Common myeloid progenitor, CD34-positive (primary cell): ENCODE measurements at regions not wholly inside any gene's neighbourhood (a gene's known extent, or its start where the extent isn't known, plus 50 kb on each side); places are given as distances from the start of the nearest gene placed in this dataset.
"Not testable (repeated sequence)": the region's sequence is repeated elsewhere in the genome, so short reads cannot be mapped to it uniquely, and the experiment has no call there.

Experiments
- CTCF ChIA-PET: fragments of 350-600 bp; sonication (Branson Sonifier 250); formaldehyde crosslinking; loops from one replicate; lab custom pipeline; 2021; ENCODE audit warnings: antibody characterized with exemption; lab: Charles Lee
- POLR2A ChIA-PET: fragments of 350-600 bp; sonication (Branson Sonifier 250); formaldehyde crosslinking; loops from one replicate; lab custom pipeline; 2021; ENCODE audit warnings: antibody characterized with exemption; lab: Charles Lee
- DNase-seq, 3 donors: peaks; one replicate each; pipeline versions ENCODE4 v3.0.0 to v3.0.0-alpha.2; 2013
- H3K27ac ChIP-seq, 2 experiments: 1 replicate in 1 of 2; 2 replicates in 1 of 2; pipeline ENCODE4 v1.7.0; 2013; ENCODE audit warnings: inconsistent platforms in 2 of 2, low read length in 2 of 2, mild to moderate bottlenecking in 2 of 2, low read depth in 1 of 2, moderate library complexity in 1 of 2; ENCODE audit not compliant: severe bottlenecking in 2 of 2, insufficient read depth in 1 of 2, poor library complexity in 1 of 2
- H3K27me3 ChIP-seq, 5 experiments: replicated peaks in 2 of 5; 1 replicate in 3 of 5; 2 replicates in 2 of 5; pipeline versions ENCODE4 v1.6.1 to v1.7.0; 2013; ENCODE audit warnings: low read length in 4 of 5, mild to moderate bottlenecking in 2 of 5, moderate library complexity in 2 of 5, inconsistent platforms in 1 of 5; ENCODE audit not compliant: insufficient read depth in 5 of 5, control insufficient read depth in 4 of 5
- H3K36me3 ChIP-seq, 4 experiments: 1 replicate in 2 of 4; 2 replicates in 2 of 4; pipeline versions ENCODE4 v1.6.1 to v1.7.0; 2013; ENCODE audit warnings: low read length in 3 of 4, control low read depth in 1 of 4, mild to moderate bottlenecking in 1 of 4; ENCODE audit not compliant: control insufficient read depth in 4 of 4, insufficient read depth in 4 of 4
- H3K4me1 ChIP-seq, 4 experiments: 1 replicate in 3 of 4; 2 replicates in 1 of 4; pipeline versions ENCODE4 v1.6.1 to v1.7.1; 2013; ENCODE audit warnings: low read length in 3 of 4, mild to moderate bottlenecking in 3 of 4, control low read depth in 1 of 4, inconsistent platforms in 1 of 4, moderate library complexity in 1 of 4; ENCODE audit not compliant: control insufficient read depth in 4 of 4, insufficient read depth in 4 of 4; ENCODE audit errors: control extremely low read depth in 1 of 4
- H3K4me3 ChIP-seq, 7 experiments: 1 replicate in 4 of 7; 2 replicates in 3 of 7; pipeline versions ENCODE4 v1.5.1 to v1.7.0; 2013; ENCODE audit warnings: mild to moderate bottlenecking in 7 of 7, low read length in 6 of 7, moderate library complexity in 6 of 7, inconsistent platforms in 2 of 7, low read depth in 2 of 7, control low read depth in 1 of 7; ENCODE audit not compliant: insufficient read depth in 4 of 7, control insufficient read depth in 1 of 7; ENCODE audit errors: extremely low read depth in 1 of 7
- H3K9me3 ChIP-seq, 5 experiments: 1 replicate in 4 of 5; 2 replicates in 1 of 5; pipeline versions ENCODE4 v1.6.1 to v1.7.1; 2013; ENCODE audit warnings: low read length in 4 of 5, mild to moderate bottlenecking in 2 of 5, inconsistent platforms in 1 of 5, low read depth in 1 of 5, moderate library complexity in 1 of 5; ENCODE audit not compliant: control insufficient read depth in 4 of 5, insufficient read depth in 2 of 5; ENCODE audit errors: control extremely low read depth in 1 of 5
- WGBS: methylation state at CpG from one replicate; pipeline ENCODE4 v1.1.5; 2013; ENCODE audit not compliant: insufficient coverage; 5-methylcytosine and 5-hydroxymethylcytosine counted together

GRCh38 chr5:106032069-106032468, 1638.7 kb downstream of the EFNA5 start:
- 83% methylated on average over 2 of the region's 2 CpGs for WGBS
- H3K36me3 ChIP-seq, DNase-seq, H3K27ac ChIP-seq, H3K4me3 ChIP-seq, POLR2A ChIA-PET, H3K4me1 ChIP-seq, CTCF ChIA-PET, H3K27me3 ChIP-seq, H3K9me3 ChIP-seq: not testable (repeated sequence)

GRCh38 chr5:106028314-106028713, 1642.4 kb downstream of the EFNA5 start:
- no CpG with 5 or more reads among the region's 3 CpGs for WGBS
- POLR2A ChIA-PET, result no interaction called here

DNA sequence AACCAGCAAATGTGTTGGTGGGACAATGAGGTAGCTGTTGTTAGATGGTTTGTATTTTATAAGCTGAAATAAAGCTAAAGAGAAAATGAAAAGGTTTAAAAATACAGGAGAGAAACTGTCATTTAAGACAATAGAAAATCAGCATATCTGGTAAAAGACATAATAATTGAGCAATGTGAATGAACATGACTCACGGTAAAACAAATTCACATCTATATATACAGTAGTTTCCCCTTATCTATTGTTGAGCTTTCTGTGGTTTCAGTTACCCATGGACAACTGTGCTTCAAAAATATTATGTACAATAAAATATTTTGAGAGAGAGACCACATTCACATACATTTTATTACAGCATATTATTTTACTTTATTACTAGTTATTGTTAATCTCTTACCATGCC, 1649.8 kb downstream of the EFNA5 start:
- no peak for DNase-seq

More at GRCh38 chr5:106028314-106028713, 1642.4 kb downstream of the EFNA5 start:
- no peaks in the 10 kb centered on the region for H3K4me1 ChIP-seq
- DNase-seq, result no peak
- no peaks in the 10 kb centered on the region for H3K9me3 ChIP-seq
- no peak overlapping the region for H3K27ac ChIP-seq
- H3K27me3 ChIP-seq, result no peaks in the 10 kb centered on the region
- no peaks in the 10 kb centered on the region for H3K36me3 ChIP-seq
- H3K4me3 ChIP-seq, result no peak overlapping the region
- CTCF ChIA-PET, result no interaction called here

GRCh38 chr5:106019261-106019660, 1651.5 kb downstream of the EFNA5 start:
- POLR2A ChIA-PET, result no interaction called here
- no peak for DNase-seq
- H3K27me3 ChIP-seq, result no peaks in the 10 kb centered on the region

More for the DNA sequence above, 1649.8 kb downstream of the EFNA5 start:
- POLR2A ChIA-PET, result no interaction called here
- Histone ChIP-seq H3K27me3 (no peaks in the 10 kb centered on the region), H3K9me3 (no peaks in the 10 kb centered on the region), H3K4me3 (no peak overlapping the region), H3K4me1 (no peaks in the 10 kb centered on the region), H3K27ac (no peak overlapping the region), H3K36me3 (no peaks in the 10 kb centered on the region)
- no CpG with 5 or more reads among the region's 1 CpG for WGBS
- CTCF ChIA-PET, result no interaction called here

DNA sequence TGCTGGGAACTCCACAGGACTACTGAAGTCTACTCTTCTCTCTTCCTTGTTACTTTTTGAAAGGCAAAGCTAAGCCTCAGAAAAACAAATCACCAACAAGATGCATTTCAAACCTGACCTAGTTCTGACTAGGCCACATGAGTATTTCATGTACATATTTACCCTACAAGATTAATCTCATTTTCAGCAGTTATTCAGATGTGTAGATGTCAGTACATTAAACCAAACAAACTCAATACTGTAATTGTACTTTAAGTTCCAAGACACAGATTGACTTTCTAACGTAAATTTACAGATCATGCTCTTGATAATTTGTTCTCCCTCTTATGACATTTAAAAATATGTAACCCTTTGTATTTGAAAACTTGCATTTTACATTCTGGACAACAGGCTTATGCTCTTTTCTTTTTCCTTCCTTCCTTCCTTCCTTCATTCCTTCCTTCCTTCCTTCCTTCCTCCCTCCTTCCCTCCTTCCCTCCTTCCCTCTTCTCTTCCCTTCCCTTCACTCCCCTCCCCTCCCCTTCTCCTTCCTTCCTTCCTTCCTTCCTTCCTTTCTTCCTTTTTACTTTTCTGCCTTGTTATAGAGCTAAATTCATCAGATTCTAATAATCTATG, 1653.4 kb downstream of the EFNA5 start:
- Histone ChIP-seq H3K27ac (no peak overlapping the region), H3K9me3 (no peaks in the 10 kb centered on the region), H3K36me3 (no peaks in the 10 kb centered on the region), H3K4me3 (no peak overlapping the region), H3K4me1 (no peaks in the 10 kb centered on the region), H3K27me3 (no peaks in the 10 kb centered on the region)
- ChIA-PET CTCF (no interaction called here), POLR2A (no interaction called here)
- WGBS, result 88% methylated on average over 1 of the region's 1 CpG
- DNase-seq, result no peak

More at GRCh38 chr5:106019261-106019660, 1651.5 kb downstream of the EFNA5 start:
- CTCF ChIA-PET, result no interaction called here
- H3K4me1 ChIP-seq, result no peaks in the 10 kb centered on the region
- H3K9me3 ChIP-seq, result no peaks in the 10 kb centered on the region
- H3K27ac ChIP-seq, result no peak overlapping the region
- no peak overlapping the region for H3K4me3 ChIP-seq
- no peaks in the 10 kb centered on the region for H3K36me3 ChIP-seq

DNA sequence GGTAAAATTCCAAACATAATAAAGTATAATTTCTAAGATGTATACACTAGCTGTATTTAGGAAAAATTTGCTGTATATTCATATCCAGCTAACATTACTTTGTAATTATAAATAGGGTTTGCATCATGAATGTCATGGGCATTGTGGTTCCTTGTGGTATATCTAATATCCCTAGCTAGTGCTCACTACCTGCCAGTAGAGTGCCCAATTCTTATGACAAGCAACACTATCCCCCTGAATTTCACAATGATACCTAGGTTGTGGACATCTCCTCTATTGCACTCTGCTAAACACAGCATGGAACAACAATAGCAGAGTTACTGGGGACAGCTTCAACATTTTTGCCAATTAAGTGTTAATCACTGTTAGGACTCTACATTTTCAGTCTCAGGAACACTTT, 1656.5 kb downstream of the EFNA5 start:
- H3K4me3 ChIP-seq, result no peak overlapping the region
- ChIA-PET POLR2A (no interaction called here), CTCF (interaction anchor here (1.3 kb wide), 1 partner anchor 13 kb away, joined by 4 read pairs; no protein-coding TSS in a partner anchor)
- H3K4me1 ChIP-seq, result no peaks in the 10 kb centered on the region
- DNase-seq, result no peak
- no peak overlapping the region for H3K27ac ChIP-seq
- no peaks in the 10 kb centered on the region for H3K36me3 ChIP-seq
- no peaks in the 10 kb centered on the region for H3K9me3 ChIP-seq
- H3K27me3 ChIP-seq, result no peaks in the 10 kb centered on the region

- WGBS, result 90% methylated on average over 2 of the region's 2 CpGs
- ChIA-PET CTCF (no interaction called here), POLR2A (no interaction called here)
- no peaks in the 10 kb centered on the region for H3K27me3 ChIP-seq
- H3K27ac ChIP-seq, result no peak overlapping the region
- H3K4me1 ChIP-seq, result no peaks in the 10 kb centered on the region
- DNase-seq, result no peak
- H3K36me3 ChIP-seq, result no peaks in the 10 kb centered on the region
- no peak overlapping the region for H3K4me3 ChIP-seq
- H3K9me3 ChIP-seq, result no peaks in the 10 kb centered on the region
These were observed 1664.5 kb downstream of the EFNA5 start for GRCh38 chr5:106006242-106006641.
